Epithelial cell of prostate (primary cell): ENCODE measurements at regions not wholly inside any gene's neighbourhood (a gene's known extent, or its start where the extent isn't known, plus 50 kb on each side); places are given as distances from the start of the nearest gene placed in this dataset.

Source experiments
- DNase-seq: peaks from one replicate; pipeline ENCODE4 v3.0.0-alpha.2; 2011; ENCODE audit warnings: low read depth, low spot score
- H3K27ac ChIP-seq: fragments of 450-650 bp; 2 replicates; pipeline ENCODE4 v1.5.1; 2017; ENCODE audit warnings: mild to moderate bottlenecking

GRCh38 chrX:7314425-7314824, 166.5 kb upstream of the PUDP start:
- no peak for DNase-seq
- no peak overlapping the region for H3K27ac ChIP-seq

- H3K27ac ChIP-seq = no peak overlapping the region
- no peak for DNase-seq
Observed at GRCh38 chrX:7307720-7308119, 159.8 kb upstream of the PUDP start.

- H3K27ac ChIP-seq = no peak overlapping the region
- no peak for DNase-seq
Observed at GRCh38 chrX:7294483-7294882, 146.5 kb upstream of the PUDP start.

DNA sequence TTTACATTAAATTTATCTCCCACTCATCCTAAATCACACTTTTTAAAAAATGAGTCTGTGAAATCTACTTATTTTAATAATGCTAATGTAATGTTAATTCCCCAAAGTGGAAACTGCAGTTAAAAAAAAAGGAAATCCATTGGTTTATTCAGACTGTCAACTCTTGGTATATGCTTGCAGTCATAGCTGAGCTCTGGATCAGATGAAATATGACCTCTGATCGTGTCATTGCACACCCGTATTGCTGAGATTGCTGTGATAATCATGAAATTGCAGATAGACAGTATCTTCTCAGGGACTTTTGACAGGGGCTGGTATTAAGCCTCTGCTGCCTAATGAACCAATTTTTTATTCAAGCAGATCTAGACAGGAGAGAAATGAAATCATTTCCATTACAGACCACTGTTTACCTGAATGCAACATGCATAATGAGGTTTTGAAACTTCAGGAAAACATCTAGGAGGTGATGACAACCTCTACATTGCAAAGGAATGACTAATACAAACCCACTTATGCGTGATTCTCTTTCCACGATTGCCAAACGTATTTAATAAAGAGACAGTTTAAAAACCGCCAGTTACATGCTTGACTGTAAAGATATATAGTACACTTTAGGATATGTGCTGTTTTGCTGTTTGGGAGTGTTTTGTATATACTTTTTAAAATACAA, 138.3 kb upstream of the PUDP start:
- H3K27ac ChIP-seq = no peak overlapping the region
- DNase-seq = no peak

- DNase-seq = no peak
- no peak overlapping the region for H3K27ac ChIP-seq
Observed at GRCh38 chrX:7285765-7286164, 137.8 kb upstream of the PUDP start.

DNA sequence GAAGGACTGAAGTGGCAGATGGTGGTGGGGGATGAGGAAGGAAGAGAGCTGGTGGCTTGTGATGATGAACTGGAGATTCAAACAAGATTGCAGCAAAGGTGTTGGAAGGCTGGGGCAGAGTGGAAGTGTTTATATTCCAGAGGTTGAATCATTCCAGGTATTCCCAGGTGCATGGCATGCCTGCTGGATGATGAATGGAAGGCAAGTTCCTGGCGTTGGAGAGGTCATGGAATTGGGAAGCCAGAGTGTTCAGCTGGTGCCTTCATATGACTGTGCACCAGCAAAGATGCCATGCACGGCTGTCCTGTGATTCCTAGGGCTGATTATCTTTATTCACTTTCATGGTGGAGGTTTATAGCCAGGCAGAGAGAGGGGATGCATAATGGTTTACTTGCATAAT, 135.8 kb upstream of the PUDP start:
- H3K27ac ChIP-seq = no peak overlapping the region
- DNase-seq = no peak

DNA sequence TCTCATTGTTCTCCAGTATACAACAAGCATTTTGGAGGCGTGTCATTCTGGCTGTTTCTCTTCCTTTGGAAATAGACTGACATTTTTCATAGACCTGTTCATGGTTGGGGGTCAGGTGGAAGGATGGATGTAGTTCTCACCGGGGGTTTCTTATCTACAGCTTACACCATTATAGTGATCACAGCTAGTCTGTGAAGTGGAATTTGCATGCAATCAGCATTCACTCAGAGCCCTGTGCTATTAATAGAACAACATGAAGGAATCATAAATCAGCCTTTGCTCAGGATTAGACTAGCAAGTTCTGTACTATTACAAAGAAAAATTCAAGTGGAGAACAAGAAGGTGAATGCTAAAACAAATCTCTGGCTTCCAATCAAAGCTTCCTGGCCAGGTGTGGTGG, 132.6 kb upstream of the PUDP start:
- no peak for DNase-seq
- no peak overlapping the region for H3K27ac ChIP-seq

- H3K27ac ChIP-seq = no peak overlapping the region
Observed at GRCh38 chrX:7272346-7272745, 124.4 kb upstream of the PUDP start.

DNA sequence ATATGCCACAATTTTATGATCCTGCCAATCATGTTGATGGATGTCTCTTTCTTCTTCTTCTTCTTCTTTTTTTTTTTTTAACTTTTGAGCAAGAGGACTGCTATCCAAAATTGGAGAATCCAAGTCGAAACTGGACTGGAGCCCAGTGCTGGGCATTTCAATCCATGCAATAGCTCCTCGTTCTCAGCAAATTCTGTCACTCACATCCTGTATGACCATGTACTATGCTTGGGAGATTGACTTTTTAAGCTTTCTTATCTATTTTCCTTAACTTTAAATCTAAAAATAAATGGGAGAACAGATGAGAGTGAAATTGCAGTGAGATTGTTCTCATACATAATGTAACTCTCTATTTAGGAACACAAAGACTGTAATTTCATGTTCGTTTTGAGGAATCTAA, 123.0 kb upstream of the PUDP start:
- no peak for DNase-seq
- H3K27ac ChIP-seq = no peak overlapping the region

More at GRCh38 chrX:7272346-7272745, 124.4 kb upstream of the PUDP start:
- no peak for DNase-seq

DNA sequence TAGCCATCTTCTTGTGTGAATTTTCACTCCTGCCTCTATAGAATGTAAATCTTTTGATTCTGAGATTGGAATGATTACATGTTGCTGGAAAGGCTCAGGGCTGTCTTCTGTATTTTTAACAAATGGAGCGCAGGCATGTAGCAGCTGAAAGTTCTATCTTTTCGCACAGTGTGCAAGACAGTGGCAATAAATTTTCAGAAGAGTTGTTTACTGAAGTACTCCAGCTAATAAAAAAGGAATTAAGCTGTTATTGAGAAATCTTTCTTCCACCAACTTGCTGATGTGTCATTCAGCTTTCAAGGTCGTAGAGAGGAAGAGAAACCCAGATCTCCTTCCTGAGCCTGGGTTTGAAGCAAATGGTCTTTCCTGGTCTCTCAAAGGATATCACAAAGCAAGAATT, 122.0 kb upstream of the PUDP start:
- no peak for DNase-seq
- no peak overlapping the region for H3K27ac ChIP-seq

DNA sequence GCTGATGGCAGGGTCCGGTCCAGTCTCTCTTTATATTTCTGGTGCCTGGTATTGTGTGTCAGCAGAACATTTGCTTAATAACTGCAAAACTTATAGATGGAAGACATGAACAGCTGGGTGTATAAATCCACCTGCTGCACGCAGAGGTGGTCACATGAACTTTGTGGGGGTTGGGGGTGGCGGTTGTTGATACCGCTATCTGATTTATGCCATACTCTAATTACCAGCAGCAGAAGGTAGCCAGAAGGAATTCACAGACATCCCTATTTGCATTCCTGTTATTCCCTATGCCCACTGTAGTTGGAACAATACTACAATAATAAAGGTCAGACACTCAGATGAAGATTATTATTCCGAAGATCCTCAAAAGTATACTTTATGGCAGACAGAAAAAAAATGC, 121.6 kb upstream of the PUDP start:
- DNase-seq = no peak
- H3K27ac ChIP-seq = no peak overlapping the region

- DNase-seq = no peak
- no peak overlapping the region for H3K27ac ChIP-seq
Observed at GRCh38 chrX:7266288-7266687, 118.3 kb upstream of the PUDP start.

DNA sequence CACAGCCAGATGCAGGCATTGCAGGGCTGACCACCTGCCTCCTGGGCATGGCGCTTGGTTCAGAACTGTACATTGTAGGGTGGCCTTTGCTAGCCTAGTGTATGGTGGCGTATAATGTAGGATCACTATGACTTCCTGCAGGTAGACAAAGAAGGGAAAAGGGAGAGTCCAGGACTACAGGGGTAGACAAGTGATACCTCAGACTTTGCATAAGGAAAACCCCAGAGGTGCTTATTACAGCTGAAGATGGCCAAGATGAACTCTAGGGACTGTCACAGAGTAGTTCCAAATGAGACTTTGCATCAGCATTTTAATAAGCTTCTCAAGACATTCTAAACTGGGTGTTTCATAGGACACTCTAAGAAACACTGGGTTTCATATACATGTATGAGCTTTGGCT, 116.4 kb upstream of the PUDP start:
- H3K27ac ChIP-seq = no peak overlapping the region
- DNase-seq = no peak

GRCh38 chrX:7263961-7264360, 116.0 kb upstream of the PUDP start:
- peak; percentile 50 for DNase-seq

GRCh38 chrX:7263330-7263729, 115.4 kb upstream of the PUDP start:
- H3K27ac ChIP-seq = no peak overlapping the region
- no peak for DNase-seq

More at GRCh38 chrX:7263961-7264360, 116.0 kb upstream of the PUDP start:
- no peak overlapping the region for H3K27ac ChIP-seq

GRCh38 chrX:7262551-7262950, 114.6 kb upstream of the PUDP start:
- H3K27ac ChIP-seq = no peak overlapping the region

GRCh38 chrX:7261672-7262332, 113.8 kb upstream of the PUDP start:
- H3K27ac ChIP-seq = no peak overlapping the region
- DNase-seq = no peak

More at GRCh38 chrX:7262551-7262950, 114.6 kb upstream of the PUDP start:
- no peak for DNase-seq

DNA sequence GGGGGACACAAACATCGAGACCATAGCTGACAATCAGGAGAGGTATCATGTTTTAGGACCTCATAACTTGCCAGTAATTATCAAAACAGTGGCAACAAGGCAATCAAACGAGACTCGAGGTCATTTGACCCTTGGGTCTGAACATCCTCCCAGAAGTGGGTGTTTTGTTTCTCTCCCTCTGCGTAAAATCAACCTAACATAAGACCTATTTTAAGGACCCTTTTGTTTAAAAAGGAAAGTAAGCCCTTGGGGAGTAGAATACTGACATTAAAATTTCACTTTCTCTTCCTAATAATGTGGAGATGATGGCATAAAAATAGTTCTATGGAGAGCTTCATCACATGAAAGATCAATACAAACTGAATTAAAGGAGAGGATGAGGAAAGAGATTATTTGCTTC, 106.2 kb upstream of the PUDP start:
- no peak for DNase-seq
- H3K27ac ChIP-seq = no peak overlapping the region

DNA sequence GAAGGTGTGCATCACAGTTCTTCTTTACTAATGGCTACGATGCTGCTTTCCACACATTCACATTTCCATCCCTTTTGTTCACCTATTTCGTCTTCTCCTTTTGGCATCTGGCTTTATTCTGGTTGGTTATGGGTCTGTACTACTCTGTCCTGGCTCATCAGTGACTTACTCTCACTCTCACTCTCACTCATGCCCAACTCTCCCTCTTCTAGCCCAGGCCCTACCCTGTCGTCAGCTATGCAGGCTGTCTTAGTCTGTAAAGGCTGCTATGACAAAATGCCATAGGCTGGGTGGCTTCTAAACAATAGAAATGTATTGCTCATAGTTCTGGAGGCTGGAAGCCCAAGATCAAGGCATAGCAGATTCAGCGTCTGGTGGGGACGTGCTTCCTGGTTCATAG, 105.6 kb upstream of the PUDP start:
- H3K27ac ChIP-seq = no peak overlapping the region
- DNase-seq = no peak

DNA sequence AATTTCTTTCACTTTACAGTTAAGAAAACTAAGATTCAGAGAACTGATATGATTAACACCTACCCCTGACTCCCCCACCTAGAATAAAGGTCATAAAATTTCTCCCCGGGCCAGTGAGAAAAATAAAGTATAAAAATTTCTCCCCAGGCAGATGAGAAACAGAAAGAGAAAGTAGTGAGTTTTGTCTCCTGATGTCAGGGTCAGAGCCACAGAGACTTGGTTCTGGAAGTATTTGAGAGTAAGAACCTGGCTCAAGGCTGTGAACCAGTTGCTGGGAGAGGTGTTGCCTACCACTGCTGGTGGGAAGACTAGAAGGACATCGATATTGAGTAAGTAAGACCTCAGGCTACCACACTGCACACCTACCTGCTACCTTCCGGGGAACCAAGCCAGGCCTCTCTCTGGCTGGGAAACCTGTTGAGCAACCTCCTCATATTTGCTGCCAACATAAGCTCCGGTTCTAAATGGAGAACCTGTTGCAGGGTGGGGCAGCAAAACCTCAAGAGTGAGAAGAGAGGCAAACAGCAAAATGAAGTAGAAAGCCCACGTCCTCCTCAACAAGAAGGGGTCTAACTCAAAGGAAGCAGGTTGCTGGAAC, 104.2 kb upstream of the PUDP start:
- no peak overlapping the region for H3K27ac ChIP-seq
- peak; percentile 46 for DNase-seq

GRCh38 chrX:7247346-7247745, 99.4 kb upstream of the PUDP start:
- no peak for DNase-seq
- H3K27ac ChIP-seq = no peak overlapping the region

DNA sequence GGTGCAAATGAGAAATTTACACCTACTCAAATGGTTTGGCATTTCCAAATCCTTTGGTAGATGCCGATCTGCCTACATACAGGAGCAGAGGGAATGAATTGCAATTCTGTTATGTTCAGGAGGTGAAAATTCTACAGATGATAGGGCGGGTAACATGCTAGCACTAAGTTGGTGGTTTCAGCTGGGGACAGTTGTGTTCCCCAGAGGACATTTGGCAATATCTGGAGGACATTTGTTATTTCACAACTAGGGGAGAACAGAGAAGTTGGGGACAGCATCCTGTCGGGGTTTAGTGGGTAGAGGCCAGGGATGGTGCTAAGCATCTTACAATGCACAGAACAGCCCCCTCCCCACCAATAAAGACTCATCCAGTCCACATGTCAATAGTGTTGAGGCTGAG, 96.5 kb upstream of the PUDP start:
- no peak overlapping the region for H3K27ac ChIP-seq
- no peak for DNase-seq
